Liver (tissue), 8 donors: ENCODE measurements at regions not wholly inside any gene's neighbourhood (a gene's known extent, or its start where the extent isn't known, plus 50 kb on each side); places are given as distances from the start of the nearest gene placed in this dataset.

Experiments used
- DNase-seq: peaks from one replicate; pipeline ENCODE4 v3.0.0-alpha.2; 2017; ENCODE audit warnings: low spot score
- H3K27ac ChIP-seq, 2 donors: one replicate each; pipeline ENCODE4 v1.7.0; 2013; ENCODE audit warnings: inconsistent platforms in 2 of 2, low read length in 2 of 2, control low read depth in 1 of 2, low read depth in 1 of 2, mild to moderate bottlenecking in 1 of 2
- H3K27me3 ChIP-seq, 4 donors: one replicate each; pipeline versions ENCODE4 v1.6.1 to v1.7.0; 2013; ENCODE audit warnings: low read length in 3 of 4, inconsistent platforms in 1 of 4, mild to moderate bottlenecking in 1 of 4, moderate library complexity in 1 of 4; ENCODE audit not compliant: control insufficient read depth in 4 of 4, insufficient read depth in 4 of 4
- H3K36me3 ChIP-seq, 4 donors: one replicate each; pipeline versions ENCODE4 v1.6.1 to v1.7.0; 2013; ENCODE audit warnings: low read length in 3 of 4, mild to moderate bottlenecking in 3 of 4, low read depth in 1 of 4, moderate library complexity in 1 of 4; ENCODE audit not compliant: control insufficient read depth in 4 of 4, insufficient read depth in 3 of 4
- H3K4me1 ChIP-seq, 4 donors: one replicate each; pipeline versions ENCODE4 v1.6.1 to v1.7.0; 2013; ENCODE audit warnings: low read length in 3 of 4, mild to moderate bottlenecking in 3 of 4, moderate library complexity in 1 of 4; ENCODE audit not compliant: control insufficient read depth in 4 of 4, insufficient read depth in 4 of 4
- H3K4me3 ChIP-seq, 3 donors: one replicate each; pipeline versions ENCODE4 v1.6.1 to v1.7.0; 2013; ENCODE audit warnings: low read length in 3 of 3, control low read depth in 1 of 3, low read depth in 1 of 3, mild to moderate bottlenecking in 1 of 3
- H3K9ac ChIP-seq, 2 donors: one replicate each; pipeline ENCODE4 v1.7.0; 2013; ENCODE audit warnings: low read length in 2 of 2, mild to moderate bottlenecking in 2 of 2, moderate library complexity in 2 of 2, control low read depth in 1 of 2, low read depth in 1 of 2
- H3K9me3 ChIP-seq, 4 donors: one replicate each; pipeline versions ENCODE4 v1.6.1 to v1.7.0; 2013; ENCODE audit warnings: low read length in 3 of 4; ENCODE audit not compliant: control insufficient read depth in 4 of 4
- CTCF ChIP-seq: fragments of 150-350 bp; IDR thresholded peaks from 2 replicates; pipeline ENCODE4 v1.5.1; 2017; ENCODE audit warnings: improper control_type of control experiment, low read depth, low read length; ENCODE audit not compliant: missing input control
- EGR1 ChIP-seq, 2 donors: IDR thresholded peaks; 2 replicates each; pipeline ENCODE4 v1.6.1; 2016 to 2018; ENCODE audit warnings: antibody characterized with exemption in 2 of 2, low read depth in 2 of 2
- FOXA2 ChIP-seq: IDR thresholded peaks from 2 replicates; pipeline ENCODE4 v1.6.1; 2016; ENCODE audit warnings: antibody characterized with exemption
- GABPA ChIP-seq, 2 donors: IDR thresholded peaks in 1 of 2; conservative IDR thresholded peaks in 1 of 2; 2 replicates each; pipeline ENCODE4 v1.6.1; 2016; ENCODE audit warnings: antibody characterized with exemption in 2 of 2, mild to moderate bottlenecking in 1 of 2, moderate library complexity in 1 of 2
- HNF4A ChIP-seq, 2 donors: conservative IDR thresholded peaks; 2 replicates each; pipeline ENCODE4 v1.6.1; 2016; ENCODE audit warnings: antibody characterized with exemption in 2 of 2, mild to moderate bottlenecking in 2 of 2
- HNF4G ChIP-seq: IDR thresholded peaks from 2 replicates; pipeline ENCODE4 v1.6.1; 2016; ENCODE audit warnings: antibody characterized with exemption
- MAX ChIP-seq: IDR thresholded peaks from 2 replicates; pipeline ENCODE4 v1.6.1; 2016; ENCODE audit warnings: antibody characterized with exemption
- NR2F2 ChIP-seq: IDR thresholded peaks from 2 replicates; pipeline ENCODE4 v1.6.1; 2016; ENCODE audit warnings: antibody characterized with exemption
- RAD21 ChIP-seq, 2 donors: IDR thresholded peaks; 2 replicates each; pipeline ENCODE4 v1.6.1; 2016; ENCODE audit warnings: antibody characterized with exemption in 2 of 2, mild to moderate bottlenecking in 2 of 2
- REST ChIP-seq: IDR thresholded peaks from 2 replicates; pipeline ENCODE4 v1.6.1; 2016; ENCODE audit warnings: antibody characterized with exemption, mild to moderate bottlenecking
- SP1 ChIP-seq: IDR thresholded peaks from 2 replicates; pipeline ENCODE4 v1.6.1; 2018; ENCODE audit warnings: antibody characterized with exemption, mild to moderate bottlenecking
- TAF1 ChIP-seq: conservative IDR thresholded peaks from 2 replicates; pipeline ENCODE4 v1.6.1; 2016; ENCODE audit warnings: antibody characterized with exemption, mild to moderate bottlenecking
- YY1 ChIP-seq: IDR thresholded peaks from 2 replicates; pipeline ENCODE4 v1.6.1; 2016; ENCODE audit warnings: antibody characterized with exemption, mild to moderate bottlenecking
- WGBS: extraction: QIAGEN DNeasy Blood & Tissue Kit; methylation state at CpG from one replicate; pipeline ENCODE4 v1.1.7; 2013; 5-methylcytosine and 5-hydroxymethylcytosine counted together
- donor health status: healthy.
- donor health status: healthy.
- donor health status: healthy.
- donor health status: healthy.
- donor health status: healthy.

DNA sequence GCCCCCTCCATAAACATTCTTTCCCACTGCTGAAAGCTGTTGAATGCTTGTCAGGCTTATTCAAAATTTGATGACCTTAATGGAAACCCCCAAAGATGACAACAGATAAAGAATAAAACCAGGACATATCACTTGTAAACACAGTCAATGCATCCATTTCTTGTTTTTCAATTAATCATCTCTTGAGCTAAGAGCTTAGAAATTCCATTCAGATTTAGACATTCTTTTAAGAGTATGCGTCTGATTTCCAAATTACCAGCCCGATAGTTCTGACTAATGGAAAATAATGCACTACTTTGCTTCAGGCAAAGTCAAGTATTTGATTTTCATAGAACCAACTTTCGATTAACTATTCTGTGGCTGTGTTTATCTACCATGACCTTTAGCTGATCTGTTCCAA, 100.6 kb upstream of the RUNX1 start (continued):
- TF ChIP-seq REST, result no peak
- TF ChIP-seq TAF1, result no peak

DNA sequence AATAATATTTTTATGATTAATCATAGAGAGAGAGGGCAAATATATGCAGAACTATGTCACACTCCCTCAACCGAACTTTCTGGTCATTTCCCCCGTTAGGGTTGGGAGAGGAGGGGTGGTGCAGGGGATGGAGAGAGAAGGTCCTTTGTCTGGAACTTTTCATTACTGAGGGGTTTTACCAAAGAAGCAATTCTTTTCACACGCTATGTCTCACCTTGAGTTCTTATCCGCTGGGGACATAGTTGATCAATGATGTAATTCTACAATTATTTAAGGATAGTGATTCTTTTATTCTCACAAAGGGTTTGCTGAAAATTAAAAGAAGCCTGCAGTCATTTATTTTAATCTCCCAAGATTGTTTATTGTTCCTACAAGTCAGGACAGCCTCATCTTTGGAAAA, 98.3 kb upstream of the RUNX1 start:
- H3K9ac ChIP-seq, result no peak overlapping the region
- no peak overlapping the region for H3K4me3 ChIP-seq
- H3K4me1 ChIP-seq, result no peaks in the 10 kb centered on the region
- H3K27ac ChIP-seq, result no peak overlapping the region
- DNase-seq, result no peak
- TF ChIP-seq NR2F2, result no peak
- no peak for TF ChIP-seq HNF4G
- no peak for TF ChIP-seq HNF4A (conservative IDR thresholded peaks at IDR 0.05)
- TF ChIP-seq MAX, result no peak
- no peak for TF ChIP-seq REST
- no peak for TF ChIP-seq GABPA (IDR thresholded peaks at IDR 0.05 in 1 of 2, conservative IDR thresholded peaks at IDR 0.05 in 1 of 2)
- TF ChIP-seq SP1, result no peak
- TF ChIP-seq FOXA2, result no peak
- no peak for TF ChIP-seq EGR1 (IDR thresholded peaks at IDR 0.05; ENCODE audit: low read depth in 2 of 2)
- 84% methylated on average over 4 of the region's 4 CpGs for WGBS
- no peaks in the 10 kb centered on the region for H3K27me3 ChIP-seq
- H3K9me3 ChIP-seq, result no peaks in the 10 kb centered on the region
- H3K36me3 ChIP-seq, result no peaks in the 10 kb centered on the region

GRCh38 chr21:35145626-35146233, 96.6 kb upstream of the RUNX1 start:
- Histone ChIP-seq H3K9ac (no peak overlapping the region), H3K4me1 (no peaks in the 10 kb centered on the region), H3K36me3 (no peaks in the 10 kb centered on the region), H3K27ac (no peak overlapping the region), H3K27me3 (no peaks in the 10 kb centered on the region), H3K4me3 (no peak overlapping the region), H3K9me3 (no peaks in the 10 kb centered on the region)
- 68% methylated on average over 3 of the region's 3 CpGs for WGBS
- no peak for TF ChIP-seq RAD21 (IDR thresholded peaks at IDR 0.05)
- no peak for TF ChIP-seq NR2F2
- TF ChIP-seq YY1, result no peak
- no peak for TF ChIP-seq MAX
- no peak for TF ChIP-seq CTCF
- TF ChIP-seq FOXA2, result no peak
- no peak for TF ChIP-seq EGR1 (IDR thresholded peaks at IDR 0.05; ENCODE audit: low read depth in 2 of 2)
- TF ChIP-seq TAF1, result no peak
- no peak for DNase-seq
